GM18873 (cell line): ENCODE measurements at regions not wholly inside any gene's neighbourhood (a gene's known extent, or its start where the extent isn't known, plus 50 kb on each side); places are given as distances from the start of the nearest gene placed in this dataset.
"Not testable (repeated sequence)": the region's sequence is repeated elsewhere in the genome, so short reads cannot be mapped to it uniquely, and the experiment has no call there.

ENCODE experiments used
- ATAC-seq: cut with Tn5 transposase; IDR thresholded peaks from one replicate; pipeline ENCODE4 v1.9.1; 2021; ENCODE audit warnings: mild to moderate bottlenecking, moderate library complexity, moderate number of reproducible peaks; ENCODE audit not compliant: unreplicated experiment, low FRiP score

DNA sequence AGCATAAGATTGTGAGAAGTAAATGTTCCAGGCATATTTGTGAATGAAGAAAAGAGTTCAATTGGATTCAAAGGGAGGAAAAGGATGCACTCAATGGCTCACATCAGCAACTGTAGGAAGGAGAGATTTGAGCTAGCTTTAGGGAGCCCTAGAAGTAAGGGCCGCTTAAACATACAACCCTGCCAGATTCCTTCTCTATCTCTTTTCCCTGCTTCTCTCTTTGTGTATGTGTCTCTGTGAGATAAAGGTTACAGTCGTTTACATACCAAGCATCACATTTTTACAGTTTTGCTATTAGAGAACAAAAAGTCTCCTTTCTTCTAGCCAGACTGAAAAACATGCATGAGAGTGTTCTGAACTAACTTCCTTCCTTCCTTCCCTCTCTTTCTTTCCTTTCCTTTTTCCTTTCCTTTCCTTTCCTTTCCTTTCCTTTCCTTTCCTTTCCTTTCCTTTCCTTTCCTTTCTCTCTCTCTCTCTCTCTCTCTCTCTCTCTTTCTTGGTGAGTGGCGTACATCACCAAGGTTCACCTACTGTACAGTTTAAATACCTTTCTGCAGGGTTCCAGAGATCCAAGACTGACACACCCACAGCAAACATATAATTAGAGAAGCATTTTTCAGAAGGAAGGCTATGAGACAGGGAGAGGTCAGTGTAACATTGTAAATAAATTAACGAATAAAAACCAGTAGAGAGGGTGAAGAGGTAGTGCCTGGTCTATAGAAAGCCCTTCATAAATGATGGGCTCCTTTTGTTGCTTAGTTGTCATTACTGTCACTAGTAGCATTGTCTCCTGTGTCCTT lies 240.4 kb downstream of the ARL4A start:
- ATAC-seq: no peak

DNA sequence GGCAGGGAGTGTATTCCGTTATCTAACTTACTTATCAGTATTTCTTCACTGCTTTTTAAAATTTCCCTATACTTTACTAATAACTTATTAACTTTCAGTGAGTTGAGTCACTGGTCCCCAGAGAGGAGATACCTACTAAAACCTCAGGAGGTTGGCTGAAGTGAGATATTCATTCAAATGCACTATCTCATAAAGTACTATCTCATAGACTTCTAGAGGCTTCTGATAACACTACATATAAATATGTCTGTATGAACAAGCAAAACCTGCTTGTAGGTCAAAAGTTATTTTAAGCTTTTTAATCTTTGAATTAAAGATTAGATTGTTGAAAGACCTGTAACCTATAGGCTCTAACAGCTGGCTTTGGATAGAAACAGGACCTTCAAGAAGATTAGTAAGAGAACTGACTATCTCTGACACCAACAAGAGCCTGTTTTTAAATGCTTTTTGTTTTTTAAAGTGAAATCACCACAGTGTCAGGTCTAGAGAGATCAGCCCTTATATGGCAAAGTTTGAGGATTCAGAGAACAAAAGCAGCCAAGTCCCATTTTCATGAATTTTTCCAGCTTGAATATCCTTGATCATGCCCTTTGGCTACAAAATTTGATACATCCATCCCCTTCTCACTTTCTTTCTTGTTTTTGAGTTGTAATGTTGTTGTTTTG lies 242.2 kb downstream of the ARL4A start:
- ATAC-seq: no peak

DNA sequence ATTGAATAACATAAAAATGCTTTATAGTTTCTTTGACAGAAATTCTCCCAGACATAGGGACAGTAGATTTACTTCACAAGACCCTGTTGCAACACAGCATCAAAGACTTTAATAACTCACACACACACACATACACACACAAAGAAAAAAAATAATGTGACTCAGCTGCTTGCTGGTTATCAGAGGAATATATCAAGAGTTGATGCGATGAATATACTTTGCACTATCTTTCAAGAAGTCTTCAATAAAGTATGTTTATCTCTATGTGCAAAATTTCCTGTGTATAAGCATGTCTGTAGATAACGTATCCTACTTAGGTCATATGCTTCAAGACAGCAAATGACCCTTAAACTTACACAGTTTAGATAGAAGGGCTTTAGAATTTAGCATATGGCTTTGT lies 243.1 kb downstream of the ARL4A start:
- ATAC-seq: no peak

DNA sequence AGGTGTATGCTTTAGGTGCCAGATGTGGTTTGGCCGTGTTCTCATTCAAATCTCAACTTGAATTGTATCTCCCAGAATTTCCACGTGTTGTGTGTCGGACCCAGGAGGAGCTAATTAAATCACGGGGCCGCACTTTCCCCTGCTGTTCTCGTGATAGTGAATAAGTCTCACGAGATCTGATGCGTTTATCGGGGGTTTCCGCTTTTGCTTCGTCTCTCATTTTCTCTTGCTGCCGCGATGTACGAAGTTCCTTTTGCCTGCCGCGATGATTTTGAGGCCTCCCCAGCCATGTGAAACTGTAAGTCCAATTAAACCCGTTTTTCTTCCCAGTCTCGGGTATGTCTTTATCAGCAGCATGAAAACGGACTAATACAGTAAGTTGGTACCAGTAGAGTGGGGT lies 244.0 kb downstream of the ARL4A start:
- not testable (repeated sequence) for ATAC-seq

DNA sequence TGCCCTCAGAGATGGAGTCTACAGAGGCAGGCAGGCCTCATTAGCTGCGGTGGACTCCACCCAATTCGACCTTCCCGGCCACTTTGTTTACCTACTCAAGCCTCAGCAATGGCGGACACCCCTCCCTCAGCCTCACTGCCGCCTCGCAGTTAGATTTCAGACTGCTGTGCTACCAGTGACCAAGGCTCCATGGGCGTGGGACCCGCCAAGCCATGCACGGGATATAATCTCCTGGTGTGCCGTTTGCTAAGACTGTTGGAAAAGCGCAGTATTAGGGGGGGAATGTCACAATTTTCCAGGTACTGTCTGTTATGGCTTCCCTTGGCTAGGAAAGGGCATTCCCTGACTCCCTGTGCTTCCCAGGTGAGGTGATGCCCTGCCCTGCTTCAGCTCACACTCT lies 252.3 kb downstream of the ARL4A start:
- no peak for ATAC-seq

DNA sequence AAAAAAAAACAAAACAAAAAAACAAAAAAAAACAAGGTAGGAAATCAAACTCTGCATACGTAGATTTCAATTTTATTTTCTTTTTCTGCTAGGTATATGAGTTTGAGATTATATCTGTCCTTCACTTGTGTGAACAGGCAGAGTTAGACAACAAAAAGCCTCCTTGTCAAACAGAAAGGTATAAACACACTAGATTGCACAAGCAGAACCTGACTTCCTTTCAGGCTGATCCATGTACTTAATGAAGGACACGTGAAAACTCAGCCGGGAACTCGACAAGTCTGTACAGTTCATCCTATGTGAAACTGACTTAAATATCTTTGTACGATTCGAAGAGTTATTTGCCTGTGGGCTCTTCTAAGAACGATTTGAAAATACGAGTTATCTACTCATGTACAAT lies 254.1 kb downstream of the ARL4A start:
- ATAC-seq: no peak

DNA sequence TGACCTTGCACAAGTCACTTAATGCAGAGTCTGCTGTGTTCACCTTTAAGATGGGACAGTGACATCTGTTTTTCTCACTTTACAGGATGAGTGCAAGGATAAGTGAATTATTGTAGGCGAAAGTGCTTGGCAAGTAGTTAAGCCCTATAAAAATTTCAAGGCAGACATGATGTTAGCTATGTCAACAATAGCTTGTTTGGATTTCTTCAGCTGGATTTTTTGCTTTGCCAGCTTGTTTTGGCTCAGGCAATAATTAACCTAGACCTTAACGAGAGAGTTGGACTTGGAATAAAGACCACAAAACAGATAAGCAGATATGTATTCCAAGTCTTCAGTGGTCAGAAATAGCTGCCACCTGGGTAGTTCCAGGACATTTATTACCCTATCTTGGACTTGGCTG lies 255.2 kb downstream of the ARL4A start:
- no peak for ATAC-seq

DNA sequence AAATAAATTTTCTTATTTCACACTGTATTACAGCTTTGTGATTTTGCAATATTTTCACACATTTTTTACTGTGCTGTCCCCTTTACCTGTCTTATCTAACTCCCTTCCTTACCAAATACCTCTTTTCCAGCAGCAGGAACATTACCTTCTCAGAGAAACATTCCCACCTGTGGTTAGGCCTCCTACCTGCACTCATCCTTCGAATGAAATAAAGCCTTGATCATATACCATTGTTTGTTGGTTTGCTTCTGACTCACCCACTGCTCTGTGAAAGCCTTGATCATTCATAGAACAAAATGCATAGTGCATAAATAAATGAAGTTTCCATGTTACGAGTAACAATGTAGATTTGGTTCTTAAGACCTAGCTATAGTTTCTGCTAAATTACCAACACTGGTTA lies 256.3 kb downstream of the ARL4A start:
- ATAC-seq: no peak

DNA sequence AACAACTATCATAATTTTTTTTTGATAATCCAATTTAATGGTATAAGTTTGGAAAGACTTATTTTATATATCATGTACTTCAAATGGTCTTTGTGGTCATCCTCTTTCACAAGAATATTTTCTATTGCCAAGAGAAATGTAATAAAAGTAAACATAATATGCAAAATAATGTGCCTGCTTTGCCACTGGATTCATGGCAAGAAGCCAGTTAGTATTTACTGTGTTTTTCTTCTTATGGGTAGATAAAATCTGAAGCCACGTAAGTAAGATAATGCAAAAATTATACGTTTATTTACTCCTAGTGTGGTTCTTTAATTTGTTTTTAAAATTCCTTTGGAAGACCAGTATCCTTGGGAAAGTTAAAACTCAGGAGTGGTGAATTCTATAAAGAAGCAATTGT lies 258.5 kb downstream of the ARL4A start:
- no peak for ATAC-seq

DNA sequence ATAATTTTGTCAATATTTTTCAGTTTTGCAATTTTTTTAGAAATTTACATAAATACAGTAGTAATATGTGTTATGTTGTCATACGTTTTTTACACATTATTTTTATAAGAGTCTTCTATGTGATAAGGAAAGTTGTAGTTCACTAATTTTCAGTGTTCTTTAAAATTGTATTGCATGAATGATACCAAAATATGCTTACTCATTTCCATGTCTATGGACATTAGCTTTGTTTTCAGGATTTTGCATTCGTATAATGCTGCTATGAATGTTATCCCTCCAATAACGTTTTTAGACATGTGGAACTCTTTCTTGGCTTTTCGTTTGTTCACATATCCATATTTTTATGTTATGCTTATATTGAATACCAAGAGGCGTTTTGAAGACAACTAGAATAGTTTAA lies 260.0 kb downstream of the ARL4A start:
- no peak for ATAC-seq

DNA sequence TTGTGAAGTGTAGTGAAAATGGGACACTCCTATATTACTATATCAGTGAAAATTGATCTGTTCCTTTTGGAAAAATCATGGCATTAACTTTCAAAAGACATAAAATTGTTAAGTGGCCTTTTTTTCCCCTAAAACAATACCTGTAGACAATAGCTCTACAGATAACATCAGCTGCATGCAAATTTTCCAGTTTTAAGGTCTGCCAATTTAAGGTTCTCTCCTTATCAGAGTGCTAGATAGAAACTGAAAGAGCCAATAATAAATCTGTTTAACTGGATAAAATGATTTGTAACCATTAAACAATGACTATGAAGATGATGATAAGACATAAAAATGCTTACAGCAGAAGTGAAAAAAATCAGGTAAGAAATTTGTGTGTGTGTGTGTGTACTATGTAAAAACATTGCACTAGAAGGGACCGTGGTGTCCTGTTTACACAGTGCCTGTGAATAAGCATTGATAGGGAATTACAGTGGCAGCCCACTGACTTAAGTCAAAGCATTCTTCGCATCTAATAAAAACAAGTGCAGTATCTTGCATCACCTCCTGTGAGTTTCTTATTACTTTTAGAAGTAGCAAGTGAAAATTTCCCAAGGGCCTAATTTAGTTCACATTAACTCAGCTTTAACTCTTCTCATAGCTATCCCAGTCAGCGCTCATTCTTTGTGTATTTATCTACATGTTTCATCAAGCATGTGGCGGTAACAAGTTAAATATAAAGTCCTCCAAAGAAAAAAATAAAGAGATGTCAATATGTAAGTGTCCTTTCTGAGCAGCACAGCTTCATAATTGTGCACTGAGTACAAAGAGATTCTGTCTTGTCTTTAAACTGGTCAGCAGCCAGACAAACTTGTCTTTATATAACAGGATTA lies 261.9 kb downstream of the ARL4A start:
- no peak for ATAC-seq

DNA sequence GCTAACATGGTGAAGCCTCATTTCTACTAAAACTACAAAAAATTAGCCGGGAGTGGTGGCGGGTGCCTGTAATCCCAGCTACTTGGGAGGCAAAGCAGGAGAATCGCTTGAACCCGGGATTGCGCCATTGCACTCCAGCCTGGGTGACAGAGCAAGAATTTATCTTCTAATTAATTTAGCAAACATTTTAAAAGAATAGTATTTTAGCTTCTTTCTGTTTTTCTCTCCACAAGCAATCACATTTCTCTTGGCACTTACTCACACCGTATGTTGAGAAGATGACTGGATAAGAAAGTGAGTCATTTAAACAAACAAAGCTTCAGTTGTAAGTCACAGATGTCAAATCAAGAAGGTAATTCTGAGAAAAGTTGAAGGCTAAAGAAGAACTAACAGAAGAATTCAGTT lies 264.0 kb downstream of the ARL4A start:
- ATAC-seq: no peak

DNA sequence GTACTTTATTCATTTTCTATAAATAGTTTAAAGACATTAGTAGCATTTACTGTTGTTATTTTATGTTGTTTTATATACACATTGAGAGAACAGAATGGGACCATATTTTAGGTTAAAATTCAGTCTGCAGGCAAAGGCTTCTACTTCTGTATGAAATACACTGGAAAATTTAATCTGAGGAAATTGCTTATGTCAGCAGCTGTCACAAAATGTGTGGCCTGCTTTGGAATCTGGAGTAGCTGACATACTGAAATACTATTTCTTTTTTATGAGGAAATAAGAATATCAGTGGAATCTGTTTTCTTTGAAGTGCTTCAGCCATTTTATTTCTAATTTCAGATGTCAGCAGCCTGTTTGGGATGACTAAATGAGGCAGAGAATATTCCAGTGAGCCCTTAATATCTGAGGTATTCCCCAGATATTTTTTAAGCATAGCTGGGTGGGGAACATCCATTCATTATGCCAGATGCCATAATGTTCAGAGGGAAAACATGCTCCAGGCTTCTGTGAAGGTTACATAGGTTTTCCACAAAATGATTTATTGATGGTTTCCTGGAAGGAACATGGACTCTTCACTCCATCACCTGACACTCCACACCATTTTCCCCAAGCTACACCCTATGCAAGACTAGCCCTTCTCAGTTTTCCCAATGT lies 267.1 kb downstream of the ARL4A start:
- no peak for ATAC-seq

DNA sequence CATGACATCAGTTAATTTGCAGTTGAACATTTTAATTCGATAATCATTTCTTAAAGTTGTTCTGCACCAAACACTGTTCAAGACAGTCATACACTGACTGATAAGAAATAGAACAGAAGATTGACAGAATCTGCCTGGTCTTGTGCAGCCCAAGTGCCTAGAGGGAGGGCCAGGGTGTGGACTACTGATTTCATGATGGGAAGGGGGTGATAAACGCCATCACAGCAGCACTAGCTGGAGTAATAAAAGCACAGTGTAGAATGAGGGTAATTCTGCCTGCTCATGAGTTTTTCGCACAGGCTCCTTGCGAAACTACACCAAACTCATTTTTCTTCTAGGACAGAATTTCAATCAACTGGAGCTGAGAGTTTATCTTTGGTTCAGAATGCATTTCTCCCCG lies 270.1 kb downstream of the ARL4A start:
- ATAC-seq: no peak

DNA sequence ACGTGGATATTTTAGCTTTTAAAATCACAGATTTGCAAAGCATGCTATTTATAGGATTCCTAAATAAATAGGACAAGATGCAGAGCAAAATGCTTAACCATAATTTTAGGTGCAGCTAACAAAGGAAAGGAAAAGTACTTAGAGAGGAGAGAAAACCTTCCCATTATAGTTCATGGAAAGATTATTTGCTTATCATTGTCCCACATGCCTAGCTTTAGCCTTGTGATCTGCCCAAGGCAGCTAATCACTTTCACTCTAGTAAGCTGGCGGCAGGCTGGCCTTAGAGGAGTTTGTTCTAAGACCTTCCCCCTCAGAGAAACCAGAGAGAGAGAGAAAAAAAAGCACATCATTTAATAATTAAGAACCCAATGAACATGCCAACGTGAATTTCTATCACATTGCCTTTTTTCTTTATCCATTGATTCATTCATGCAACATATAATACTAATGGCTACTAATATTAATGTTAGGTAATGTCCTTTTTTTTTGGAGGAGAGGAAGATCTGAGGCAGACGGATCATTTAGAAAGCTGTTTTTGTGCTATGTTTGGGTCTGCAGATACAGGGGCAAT lies 274.6 kb downstream of the ARL4A start:
- no peak for ATAC-seq

DNA sequence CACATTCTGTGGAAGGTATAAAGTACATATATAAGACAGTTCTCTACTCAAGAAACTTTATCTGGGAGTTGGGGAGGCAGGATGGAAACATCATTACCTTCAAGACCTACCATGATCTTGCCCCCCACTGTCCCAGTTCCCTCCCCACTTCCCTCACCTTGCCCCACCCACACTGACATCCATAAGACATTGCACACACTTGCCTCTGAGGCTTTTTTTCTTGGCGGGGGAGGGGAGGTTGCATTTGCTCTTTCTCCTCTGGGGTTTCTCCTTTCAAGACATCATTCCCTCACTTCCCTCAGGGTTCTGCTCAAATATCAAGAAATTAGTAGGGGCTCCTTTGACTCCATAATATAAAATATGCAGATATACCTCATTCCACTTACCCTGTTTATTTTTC lies 276.0 kb downstream of the ARL4A start:
- ATAC-seq: no peak

DNA sequence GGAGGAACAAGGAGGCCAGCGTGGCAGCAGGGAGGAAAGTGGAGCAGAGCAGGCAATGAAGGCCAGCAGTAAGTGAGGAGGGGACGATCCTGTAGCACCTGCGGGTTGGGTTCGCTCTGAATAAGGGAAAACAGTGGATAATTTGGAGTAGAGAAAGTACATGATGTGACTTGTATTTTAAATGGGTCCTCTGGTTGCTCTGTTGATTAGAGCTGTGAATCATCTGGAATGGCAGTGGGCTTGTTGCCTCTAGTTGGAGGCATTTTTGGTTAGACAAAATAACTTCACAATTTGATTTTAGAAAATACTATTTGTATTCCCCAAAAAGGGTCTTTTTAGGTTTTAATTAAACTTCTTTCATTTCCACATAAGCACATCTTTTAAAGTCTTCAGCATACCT lies 277.4 kb downstream of the ARL4A start:
- ATAC-seq: no peak

DNA sequence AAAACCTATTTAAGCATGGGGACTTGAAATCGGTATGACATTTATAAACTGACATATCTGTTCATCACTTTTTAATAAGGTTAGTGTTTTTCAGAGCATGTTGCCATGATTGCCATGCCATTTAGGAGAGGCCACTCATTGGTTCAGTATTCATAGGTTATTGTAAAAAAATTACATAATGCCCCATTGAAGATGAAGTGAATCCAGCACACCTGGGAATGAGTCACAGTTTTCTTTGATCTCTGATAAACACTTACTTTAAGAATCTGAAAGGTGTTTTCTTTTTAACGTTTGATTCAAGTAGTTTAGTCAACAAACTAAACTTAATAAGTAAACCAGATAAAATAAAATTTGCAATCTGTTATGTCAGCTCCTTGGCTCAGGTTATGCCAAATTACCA lies 278.3 kb downstream of the ARL4A start:
- ATAC-seq: no peak

DNA sequence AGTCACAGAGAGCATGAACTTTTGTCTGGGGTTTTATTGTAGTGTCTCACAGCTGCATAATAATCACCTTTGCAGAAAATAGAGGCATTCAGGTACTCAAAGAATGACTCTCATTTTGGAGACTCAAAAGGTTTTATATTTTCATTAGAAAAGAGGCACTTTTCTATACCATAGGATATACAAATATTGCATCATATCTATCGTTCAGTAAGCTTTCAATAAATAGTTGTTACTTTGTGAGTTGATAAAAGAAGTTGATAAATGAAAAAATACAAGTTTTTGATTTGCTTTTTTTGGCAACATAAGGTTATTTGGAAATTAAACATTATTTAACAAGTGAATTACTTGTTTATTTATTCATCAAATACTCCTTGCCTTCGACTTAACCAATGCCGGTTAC lies 279.9 kb downstream of the ARL4A start:
- no peak for ATAC-seq

DNA sequence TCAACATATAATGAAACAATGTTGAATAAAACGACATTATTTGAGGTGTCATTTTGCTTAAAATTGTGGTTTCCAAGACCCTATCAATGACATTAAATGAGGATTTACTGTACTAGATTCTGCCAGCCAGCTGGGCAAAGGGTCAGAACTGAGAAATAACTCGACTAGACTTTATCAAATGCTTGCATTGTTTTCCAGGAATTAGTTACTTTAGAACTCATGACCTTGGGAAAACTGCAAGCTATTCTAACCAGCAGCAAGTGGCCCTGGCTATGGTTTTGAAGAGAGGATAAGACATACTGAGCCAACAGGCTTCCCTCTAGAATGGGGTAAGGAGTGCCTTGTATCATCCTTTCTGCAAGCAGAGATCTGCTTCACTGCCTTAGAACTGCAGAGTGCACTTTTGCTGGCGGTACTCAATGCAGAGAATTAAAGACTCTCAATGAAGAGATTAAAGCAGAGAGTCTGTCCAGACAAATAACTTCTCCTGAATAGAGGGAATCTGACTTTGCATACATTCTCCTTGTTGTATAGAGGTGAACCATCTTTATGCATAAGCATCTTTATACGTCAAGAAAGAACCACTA lies 281.5 kb downstream of the ARL4A start:
- no peak for ATAC-seq
